NT2/D1 (cell line): ENCODE measurements at regions not wholly inside any gene's neighbourhood (a gene's known extent, or its start where the extent isn't known, plus 50 kb on each side); places are given as distances from the start of the nearest gene placed in this dataset.

Experiments
- SUZ12 ChIP-seq: IDR thresholded peaks from 2 replicates; pipeline ENCODE4 v1.6.1; 2011; ENCODE audit not compliant: insufficient read length, insufficient read depth; ENCODE audit errors: extremely low read depth
- YY1 ChIP-seq: IDR thresholded peaks from 2 replicates; pipeline ENCODE4 v1.6.1; 2011; ENCODE audit not compliant: insufficient read length, insufficient read depth

DNA sequence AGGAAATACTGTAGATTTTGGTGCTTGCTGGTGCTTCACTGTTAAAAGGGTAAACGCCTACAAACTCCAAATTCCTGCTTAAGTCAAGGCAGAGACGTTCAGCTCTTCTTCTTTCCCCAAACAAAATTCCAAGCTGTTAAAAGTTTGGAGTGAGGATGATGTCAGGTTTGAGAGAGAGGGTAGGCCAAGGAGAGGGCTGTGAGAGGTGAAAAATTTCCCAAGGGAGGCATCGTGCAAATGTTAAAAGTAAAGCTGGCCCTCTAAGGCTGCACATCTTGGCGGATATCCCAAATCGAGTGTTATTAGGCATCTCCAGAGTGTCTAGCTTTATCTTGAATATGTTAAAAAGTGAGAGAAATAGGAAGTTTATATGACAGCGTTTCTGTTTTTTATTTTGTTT is 651.8 kb downstream of the QKI start:
- TF ChIP-seq YY1 (no peak), SUZ12 (no peak)
